WTC11 (cell line): ENCODE measurements at regions not wholly inside any gene's neighbourhood (a gene's known extent, or its start where the extent isn't known, plus 50 kb on each side); places are given as distances from the start of the nearest gene placed in this dataset.
"Not testable (repeated sequence)": the region's sequence is repeated elsewhere in the genome, so short reads cannot be mapped to it uniquely, and the experiment has no call there.

ENCODE experiments used
- CBFB ChIP-seq: sonication (generic); formaldehyde crosslinking; IDR thresholded peaks from 2 replicates; pipeline ENCODE4 v1.8.1; 2022; ENCODE audit warnings: mild to moderate bottlenecking, low read depth, missing genetic modification reagents
- TCF7 ChIP-seq: sonication (generic); formaldehyde crosslinking; IDR thresholded peaks from 2 replicates; pipeline ENCODE4 v1.8.0; 2022; ENCODE audit warnings: mild to moderate bottlenecking, low read depth, missing genetic modification reagents, moderate library complexity

DNA sequence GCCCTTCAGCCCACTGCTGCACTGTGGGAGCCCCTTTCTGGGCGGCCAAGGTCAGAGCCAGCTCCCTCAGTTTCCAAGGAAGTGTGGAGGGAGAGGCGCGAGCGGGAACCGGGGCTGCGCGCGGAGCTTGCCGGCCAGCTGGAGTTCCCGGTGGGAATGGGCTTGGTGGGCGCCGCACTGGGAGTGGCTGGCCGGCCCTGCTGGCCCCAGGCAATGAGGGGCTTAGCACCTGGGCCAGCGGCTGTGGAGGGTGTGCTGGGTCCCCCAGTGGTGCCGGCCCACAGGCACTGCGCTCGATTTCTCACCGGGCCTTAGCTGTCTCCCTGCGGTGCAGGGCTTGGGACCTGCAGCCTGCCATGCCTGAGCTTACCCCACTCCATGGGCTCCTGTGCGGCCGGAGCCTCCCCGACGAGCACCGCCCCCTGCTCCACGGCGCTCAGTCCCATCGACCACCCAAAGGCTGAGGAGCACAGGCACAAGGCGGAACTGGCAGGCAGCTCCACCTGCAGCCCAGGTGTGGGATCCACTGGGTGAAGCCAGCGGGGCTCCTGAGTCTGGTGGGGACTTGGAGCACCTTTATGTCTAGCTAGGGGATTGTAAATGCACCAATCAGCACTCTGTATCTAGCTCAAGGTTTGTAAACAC lies 1252.2 kb downstream of the STIM2 start:
- not testable (repeated sequence) for TF ChIP-seq CBFB, TCF7 (CRISPR knock-in tag)
